ENCODE measurements at regions not wholly inside any gene's neighbourhood (a gene's known extent, or its start where the extent isn't known, plus 50 kb on each side); places are given as distances from the start of the nearest gene placed in this dataset.

- H3K9me3 Mint-ChIP-seq (ENCODE audit: low read depth): peaks cover 4% of the 10 kb centered on the region
- no peak overlapping the region for H3K27ac Mint-ChIP-seq
These were observed 58.7 kb upstream of the SH3RF3 start for GRCh38 chr2:109070290-109070689.

GRCh38 chr2:109069331-109070194 is 59.4 kb upstream of the SH3RF3 start:
- Mint-ChIP-seq H3K36me3 (peaks cover 6% of the 10 kb centered on the region), H3K4me3 (no peak overlapping the region), H3K9me3 (ENCODE audit: low read depth) (peaks cover 4% of the 10 kb centered on the region), H3K27me3 (no peaks in the 10 kb centered on the region), H3K27ac (no peak overlapping the region), H3K4me1 (ENCODE audit: low read depth) (peaks cover 7% of the 10 kb centered on the region)

More at GRCh38 chr2:109070290-109070689, 58.7 kb upstream of the SH3RF3 start:
- H3K4me1 Mint-ChIP-seq (ENCODE audit: low read depth): peaks cover 6% of the 10 kb centered on the region
- H3K27me3 Mint-ChIP-seq: no peaks in the 10 kb centered on the region
- H3K4me3 Mint-ChIP-seq: no peak overlapping the region
- H3K36me3 Mint-ChIP-seq: peaks cover 6% of the 10 kb centered on the region

GRCh38 chr2:109068811-109069210 is 60.2 kb upstream of the SH3RF3 start:
- Mint-ChIP-seq H3K27me3 (no peaks in the 10 kb centered on the region), H3K27ac (no peak overlapping the region), H3K4me3 (no peak overlapping the region), H3K9me3 (ENCODE audit: low read depth) (peaks cover 4% of the 10 kb centered on the region), H3K4me1 (ENCODE audit: low read depth) (peaks cover 9% of the 10 kb centered on the region), H3K36me3 (peaks cover 6% of the 10 kb centered on the region)

GRCh38 chr2:109067631-109068125 is 61.3 kb upstream of the SH3RF3 start:
- H3K27me3 Mint-ChIP-seq: no peaks in the 10 kb centered on the region
- H3K4me3 Mint-ChIP-seq: no peak overlapping the region
- H3K36me3 Mint-ChIP-seq: peaks cover 2% of the 10 kb centered on the region
- peaks cover under 1% of the 10 kb centered on the region for H3K9me3 Mint-ChIP-seq (ENCODE audit: low read depth)
- H3K4me1 Mint-ChIP-seq (ENCODE audit: low read depth): peaks cover 15% of the 10 kb centered on the region
- H3K27ac Mint-ChIP-seq: no peak overlapping the region

GRCh38 chr2:109066917-109067597 is 61.9 kb upstream of the SH3RF3 start:
- Mint-ChIP-seq H3K9me3 (ENCODE audit: low read depth) (no peaks in the 10 kb centered on the region), H3K27ac (no peak overlapping the region), H3K4me3 (no peak overlapping the region), H3K36me3 (peaks cover 2% of the 10 kb centered on the region), H3K27me3 (no peaks in the 10 kb centered on the region), H3K4me1 (ENCODE audit: low read depth) (peaks cover 20% of the 10 kb centered on the region)

GRCh38 chr2:109066501-109066900 is 62.5 kb upstream of the SH3RF3 start:
- no peak overlapping the region for H3K27ac Mint-ChIP-seq
- no peaks in the 10 kb centered on the region for H3K9me3 Mint-ChIP-seq (ENCODE audit: low read depth)
- no peaks in the 10 kb centered on the region for H3K36me3 Mint-ChIP-seq
- peaks cover 23% of the 10 kb centered on the region for H3K4me1 Mint-ChIP-seq (ENCODE audit: low read depth)
- H3K4me3 Mint-ChIP-seq: no peak overlapping the region
- H3K27me3 Mint-ChIP-seq: no peaks in the 10 kb centered on the region

DNA sequence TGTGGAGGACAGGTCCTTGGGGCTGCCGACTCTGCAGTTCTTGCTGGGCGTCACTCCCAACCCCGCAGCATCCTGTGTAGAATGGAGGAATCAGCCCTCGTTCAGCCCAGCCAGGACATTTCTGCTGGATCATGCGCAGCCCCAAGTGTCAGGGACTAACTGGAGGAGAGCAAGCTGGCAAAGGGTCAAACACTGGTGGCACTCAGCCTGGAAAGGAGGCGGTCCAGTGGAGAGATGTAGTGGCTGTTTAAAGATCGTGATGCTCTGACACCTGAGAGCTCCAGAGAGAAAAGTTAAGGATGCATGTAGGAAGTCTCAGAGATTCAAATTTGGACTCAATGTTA is 63.6 kb upstream of the SH3RF3 start:
- Mint-ChIP-seq H3K4me3 (no peak overlapping the region), H3K36me3 (no peaks in the 10 kb centered on the region), H3K27ac (no peak overlapping the region), H3K27me3 (no peaks in the 10 kb centered on the region), H3K9me3 (ENCODE audit: low read depth) (no peaks in the 10 kb centered on the region), H3K4me1 (ENCODE audit: low read depth) (peaks cover 28% of the 10 kb centered on the region)

DNA sequence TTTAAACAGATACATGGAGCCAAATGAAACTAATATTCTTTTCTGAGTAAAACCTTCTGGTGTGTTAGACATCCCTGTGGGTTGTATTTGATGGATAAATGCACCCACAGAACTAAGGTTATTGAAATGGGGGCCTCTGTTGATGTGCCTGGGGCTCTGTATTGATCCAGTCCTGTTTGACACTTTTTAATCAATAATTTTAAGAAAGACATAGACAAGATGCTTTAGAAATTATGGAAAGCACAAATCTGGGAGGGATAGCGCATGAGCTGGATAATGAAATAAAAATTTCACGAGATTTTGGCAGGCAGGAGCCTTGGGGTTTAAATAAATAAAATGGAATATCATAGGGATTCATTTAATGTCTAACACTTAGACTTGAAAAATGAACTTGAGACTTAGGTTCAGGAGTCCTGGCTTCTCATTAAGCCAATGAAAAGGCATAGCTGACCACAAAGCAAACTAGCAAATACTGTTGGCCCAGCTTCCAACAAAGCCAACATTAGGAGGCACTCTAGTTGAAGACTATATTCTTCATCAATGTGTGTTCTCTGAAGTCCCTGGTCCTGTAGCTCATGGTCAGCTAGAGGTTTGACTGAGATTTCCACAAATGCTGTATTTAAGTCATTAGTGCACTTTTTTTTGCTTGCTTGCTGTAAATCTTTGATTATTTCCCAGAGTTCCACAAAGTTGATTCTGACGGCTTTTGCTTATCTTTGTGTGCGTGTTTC is 64.2 kb upstream of the SH3RF3 start:
- no peaks in the 10 kb centered on the region for H3K36me3 Mint-ChIP-seq
- no peaks in the 10 kb centered on the region for H3K9me3 Mint-ChIP-seq (ENCODE audit: low read depth)
- H3K27me3 Mint-ChIP-seq: no peaks in the 10 kb centered on the region
- H3K27ac Mint-ChIP-seq: no peak overlapping the region
- H3K4me3 Mint-ChIP-seq: no peak overlapping the region
- H3K4me1 Mint-ChIP-seq (ENCODE audit: low read depth): peaks cover 34% of the 10 kb centered on the region

GRCh38 chr2:109062859-109063700 is 65.9 kb upstream of the SH3RF3 start:
- Mint-ChIP-seq H3K27ac (no peak overlapping the region), H3K27me3 (no peaks in the 10 kb centered on the region), H3K4me3 (no peak overlapping the region), H3K9me3 (ENCODE audit: low read depth) (no peaks in the 10 kb centered on the region), H3K36me3 (no peaks in the 10 kb centered on the region), H3K4me1 (ENCODE audit: low read depth) (peaks cover 41% of the 10 kb centered on the region)

GRCh38 chr2:109062145-109062858 is 66.7 kb upstream of the SH3RF3 start:
- no peaks in the 10 kb centered on the region for H3K9me3 Mint-ChIP-seq (ENCODE audit: low read depth)
- H3K27ac Mint-ChIP-seq: no peak overlapping the region
- peaks cover 47% of the 10 kb centered on the region for H3K4me1 Mint-ChIP-seq (ENCODE audit: low read depth)
- H3K4me3 Mint-ChIP-seq: no peak overlapping the region
- no peaks in the 10 kb centered on the region for H3K27me3 Mint-ChIP-seq
- H3K36me3 Mint-ChIP-seq: no peaks in the 10 kb centered on the region

- Mint-ChIP-seq H3K4me1 (ENCODE audit: low read depth) (peaks cover 52% of the 10 kb centered on the region), H3K27ac (no peak overlapping the region), H3K27me3 (no peaks in the 10 kb centered on the region), H3K4me3 (no peak overlapping the region), H3K36me3 (no peaks in the 10 kb centered on the region), H3K9me3 (ENCODE audit: low read depth) (no peaks in the 10 kb centered on the region)
These were observed 67.3 kb upstream of the SH3RF3 start for GRCh38 chr2:109061736-109062135.

- Mint-ChIP-seq H3K4me3 (no peak overlapping the region), H3K36me3 (no peaks in the 10 kb centered on the region), H3K27me3 (no peaks in the 10 kb centered on the region), H3K9me3 (ENCODE audit: low read depth) (no peaks in the 10 kb centered on the region), H3K4me1 (ENCODE audit: low read depth) (peaks cover 56% of the 10 kb centered on the region), H3K27ac (no peak overlapping the region)
These were observed 68.5 kb upstream of the SH3RF3 start for GRCh38 chr2:109060496-109060895.

- no peaks in the 10 kb centered on the region for H3K36me3 Mint-ChIP-seq
- no peak overlapping the region for H3K4me3 Mint-ChIP-seq
- H3K27me3 Mint-ChIP-seq: no peaks in the 10 kb centered on the region
- H3K27ac Mint-ChIP-seq: no peak overlapping the region
- H3K4me1 Mint-ChIP-seq (ENCODE audit: low read depth): peaks cover 55% of the 10 kb centered on the region
- H3K9me3 Mint-ChIP-seq (ENCODE audit: low read depth): no peaks in the 10 kb centered on the region
These were observed 69.4 kb upstream of the SH3RF3 start for GRCh38 chr2:109059474-109060165.
